ENCODE measurements at regions not wholly inside any gene's neighbourhood (a gene's known extent, or its start where the extent isn't known, plus 50 kb on each side); places are given as distances from the start of the nearest gene placed in this dataset.

- TF ChIP-seq REST (IDR thresholded peaks at IDR 0.05) (no peak), MAZ (IDR thresholded peaks at IDR 0.05; ENCODE audit: borderline replicate concordance, low read depth, low read length) (no peak), POLR2AphosphoS2 (conservative IDR thresholded peaks at IDR 0.05; ENCODE audit: low read length) (no peak), CTCF (IDR thresholded peaks at IDR 0.05) (no peak), CHD4 (IDR thresholded peaks at IDR 0.05; ENCODE audit: borderline replicate concordance) (no peak), ZSCAN20 (CRISPR knock-in tag; IDR thresholded peaks at IDR 0.05) (no peak), CHD2 (IDR thresholded peaks at IDR 0.05; ENCODE audit: low read length, partially characterized antibody) (no peak), E2F6 (IDR thresholded peaks at IDR 0.05; ENCODE audit: borderline replicate concordance, low read depth) (no peak), EP300 (IDR thresholded peaks at IDR 0.05) (no peak), BHLHE40 (IDR thresholded peaks at IDR 0.05; ENCODE audit: low read depth, low read length) (no peak), RCOR1 (IDR thresholded peaks at IDR 0.05; ENCODE audit: low read depth, low read length) (no peak)
- TF ChIP-seq, protein P1, sequence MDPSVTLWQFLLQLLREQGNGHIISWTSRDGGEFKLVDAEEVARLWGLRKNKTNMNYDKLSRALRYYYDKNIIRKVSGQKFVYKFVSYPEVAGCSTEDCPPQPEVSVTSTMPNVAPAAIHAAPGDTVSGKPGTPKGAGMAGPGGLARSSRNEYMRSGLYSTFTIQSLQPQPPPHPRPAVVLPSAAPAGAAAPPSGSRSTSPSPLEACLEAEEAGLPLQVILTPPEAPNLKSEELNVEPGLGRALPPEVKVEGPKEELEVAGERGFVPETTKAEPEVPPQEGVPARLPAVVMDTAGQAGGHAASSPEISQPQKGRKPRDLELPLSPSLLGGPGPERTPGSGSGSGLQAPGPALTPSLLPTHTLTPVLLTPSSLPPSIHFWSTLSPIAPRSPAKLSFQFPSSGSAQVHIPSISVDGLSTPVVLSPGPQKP (IDR thresholded peaks at IDR 0.05; ENCODE audit: low read depth, low read length), result no peak
Measured at GRCh38 chr3:72183489-72183888, 398.5 kb upstream of the PROK2 start.
